KOPT-K1 (cell line): ENCODE measurements at regions not wholly inside any gene's neighbourhood (a gene's known extent, or its start where the extent isn't known, plus 50 kb on each side); places are given as distances from the start of the nearest gene placed in this dataset.
"Not testable (repeated sequence)": the region's sequence is repeated elsewhere in the genome, so short reads cannot be mapped to it uniquely, and the experiment has no call there.

Experiments used
- H3K27ac ChIP-seq: fragments of 200-600 bp; sonication (generic); 2 replicates; pipeline ENCODE4 v1.5.1; 2016; ENCODE audit warnings: antibody characterized with exemption, mild to moderate bottlenecking, low read depth, low read length; ENCODE audit not compliant: poor library complexity, severe bottlenecking
- H3K36me3 ChIP-seq: fragments of 200-600 bp; sonication (generic); 2 replicates; pipeline ENCODE4 v1.5.1; 2017; ENCODE audit warnings: antibody characterized with exemption, mild to moderate bottlenecking, low read length, moderate library complexity; ENCODE audit not compliant: insufficient read depth
- H3K9me3 ChIP-seq: fragments of 200-600 bp; sonication (generic); 2 replicates; pipeline ENCODE4 v1.5.1; 2017; ENCODE audit warnings: antibody characterized with exemption, low read length, mild to moderate bottlenecking; ENCODE audit not compliant: insufficient read depth, poor library complexity, severe bottlenecking

GRCh38 chr5:23451156-23451555, 56.3 kb upstream of the PRDM9 start:
- no peaks in the 10 kb centered on the region for H3K36me3 ChIP-seq
- H3K9me3 ChIP-seq, result no peaks in the 10 kb centered on the region
- H3K27ac ChIP-seq, result no peak overlapping the region

GRCh38 chr5:23450187-23450586, 57.2 kb upstream of the PRDM9 start:
- Histone ChIP-seq H3K27ac (no peak overlapping the region), H3K36me3 (no peaks in the 10 kb centered on the region), H3K9me3 (no peaks in the 10 kb centered on the region)

- H3K27ac ChIP-seq, result no peak overlapping the region
- no peaks in the 10 kb centered on the region for H3K36me3 ChIP-seq
- no peaks in the 10 kb centered on the region for H3K9me3 ChIP-seq
These were observed 58.8 kb upstream of the PRDM9 start for GRCh38 chr5:23448627-23449026.

- H3K36me3 ChIP-seq, result no peaks in the 10 kb centered on the region
- no peaks in the 10 kb centered on the region for H3K9me3 ChIP-seq
- H3K27ac ChIP-seq, result no peak overlapping the region
These were observed 61.0 kb upstream of the PRDM9 start for GRCh38 chr5:23446424-23446823.

GRCh38 chr5:23445573-23445972, 61.8 kb upstream of the PRDM9 start:
- H3K9me3 ChIP-seq, result no peaks in the 10 kb centered on the region
- no peaks in the 10 kb centered on the region for H3K36me3 ChIP-seq
- H3K27ac ChIP-seq, result no peak overlapping the region

- Histone ChIP-seq H3K36me3 (no peaks in the 10 kb centered on the region), H3K27ac (no peak overlapping the region), H3K9me3 (no peaks in the 10 kb centered on the region)
These were observed 66.7 kb upstream of the PRDM9 start for GRCh38 chr5:23440703-23441102.

GRCh38 chr5:23437011-23437410, 70.4 kb upstream of the PRDM9 start:
- Histone ChIP-seq H3K9me3 (no peaks in the 10 kb centered on the region), H3K27ac (no peak overlapping the region), H3K36me3 (no peaks in the 10 kb centered on the region)

GRCh38 chr5:23433534-23434315, 73.7 kb upstream of the PRDM9 start:
- H3K9me3 ChIP-seq, result no peaks in the 10 kb centered on the region
- H3K27ac ChIP-seq, result no peak overlapping the region
- H3K36me3 ChIP-seq, result no peaks in the 10 kb centered on the region

GRCh38 chr5:23428705-23429104, 78.7 kb upstream of the PRDM9 start:
- Histone ChIP-seq H3K36me3 (no peaks in the 10 kb centered on the region), H3K9me3 (no peaks in the 10 kb centered on the region), H3K27ac (no peak overlapping the region)

- not testable (repeated sequence) for H3K36me3 ChIP-seq, H3K9me3 ChIP-seq, H3K27ac ChIP-seq
These were observed 87.2 kb upstream of the PRDM9 start for GRCh38 chr5:23420214-23420613.

- no peaks in the 10 kb centered on the region for H3K9me3 ChIP-seq
These were observed 88.3 kb upstream of the PRDM9 start for GRCh38 chr5:23419115-23419514.

GRCh38 chr5:23412515-23412914, 94.9 kb upstream of the PRDM9 start:
- no peaks in the 10 kb centered on the region for H3K36me3 ChIP-seq
- H3K27ac ChIP-seq, result no peak overlapping the region
- no peaks in the 10 kb centered on the region for H3K9me3 ChIP-seq

More at GRCh38 chr5:23419115-23419514, 88.3 kb upstream of the PRDM9 start:
- H3K27ac ChIP-seq, result no peak overlapping the region
- H3K36me3 ChIP-seq, result no peaks in the 10 kb centered on the region

- Histone ChIP-seq H3K27ac (no peak overlapping the region), H3K36me3 (no peaks in the 10 kb centered on the region)
These were observed 95.4 kb upstream of the PRDM9 start for GRCh38 chr5:23411994-23412393.

GRCh38 chr5:23411200-23411599, 96.2 kb upstream of the PRDM9 start:
- Histone ChIP-seq H3K36me3 (no peaks in the 10 kb centered on the region), H3K27ac (no peak overlapping the region), H3K9me3 (no peaks in the 10 kb centered on the region)

More at GRCh38 chr5:23411994-23412393, 95.4 kb upstream of the PRDM9 start:
- no peaks in the 10 kb centered on the region for H3K9me3 ChIP-seq

GRCh38 chr5:23410775-23411174, 96.6 kb upstream of the PRDM9 start:
- H3K36me3 ChIP-seq, H3K9me3 ChIP-seq, H3K27ac ChIP-seq: not testable (repeated sequence)

- Histone ChIP-seq H3K27ac (no peak overlapping the region), H3K36me3 (no peaks in the 10 kb centered on the region), H3K9me3 (no peaks in the 10 kb centered on the region)
These were observed 101.9 kb upstream of the PRDM9 start for GRCh38 chr5:23405316-23406068.
